Chondrocyte (in vitro differentiated cells): ENCODE measurements at regions not wholly inside any gene's neighbourhood (a gene's known extent, or its start where the extent isn't known, plus 50 kb on each side); places are given as distances from the start of the nearest gene placed in this dataset.
"Not testable (repeated sequence)": the region's sequence is repeated elsewhere in the genome, so short reads cannot be mapped to it uniquely, and the experiment has no call there.

Source experiments
- DNase-seq: peaks from one replicate; pipeline ENCODE4 v3.0.0; 2021; ENCODE audit warnings: mixed read lengths, low spot score
- H3K27ac Mint-ChIP-seq: one replicate; pipeline ENCODE4 v1.8.0; 2021; ENCODE audit warnings: mild to moderate bottlenecking, moderate library complexity, mixed read lengths; ENCODE audit not compliant: unreplicated experiment
- H3K27me3 Mint-ChIP-seq: 2 replicates; pipeline ENCODE4 v1.8.0; 2021; ENCODE audit warnings: low read depth, mixed read lengths
- H3K36me3 Mint-ChIP-seq: 2 replicates; pipeline ENCODE4 v1.8.0; 2021; ENCODE audit warnings: low read depth, mixed read lengths
- H3K4me1 Mint-ChIP-seq: 2 replicates; pipeline ENCODE4 v1.8.0; 2021; ENCODE audit warnings: low read depth, mild to moderate bottlenecking, mixed read lengths
- H3K4me3 Mint-ChIP-seq: one replicate; pipeline ENCODE4 v1.8.0; 2021; ENCODE audit warnings: mild to moderate bottlenecking, moderate library complexity, mixed read lengths; ENCODE audit not compliant: unreplicated experiment
- H3K9me3 Mint-ChIP-seq: 2 replicates; pipeline ENCODE4 v1.8.0; 2021; ENCODE audit warnings: low read depth, mixed read lengths
- TF ChIP-seq, protein P1 (sequence below): fragments of 200-600 bp; sonication (generic); IDR thresholded peaks from 2 replicates; pipeline ENCODE4 v1.5.0; 2021; ENCODE audit warnings: antibody characterized with exemption, mild to moderate bottlenecking, moderate library complexity

DNA sequence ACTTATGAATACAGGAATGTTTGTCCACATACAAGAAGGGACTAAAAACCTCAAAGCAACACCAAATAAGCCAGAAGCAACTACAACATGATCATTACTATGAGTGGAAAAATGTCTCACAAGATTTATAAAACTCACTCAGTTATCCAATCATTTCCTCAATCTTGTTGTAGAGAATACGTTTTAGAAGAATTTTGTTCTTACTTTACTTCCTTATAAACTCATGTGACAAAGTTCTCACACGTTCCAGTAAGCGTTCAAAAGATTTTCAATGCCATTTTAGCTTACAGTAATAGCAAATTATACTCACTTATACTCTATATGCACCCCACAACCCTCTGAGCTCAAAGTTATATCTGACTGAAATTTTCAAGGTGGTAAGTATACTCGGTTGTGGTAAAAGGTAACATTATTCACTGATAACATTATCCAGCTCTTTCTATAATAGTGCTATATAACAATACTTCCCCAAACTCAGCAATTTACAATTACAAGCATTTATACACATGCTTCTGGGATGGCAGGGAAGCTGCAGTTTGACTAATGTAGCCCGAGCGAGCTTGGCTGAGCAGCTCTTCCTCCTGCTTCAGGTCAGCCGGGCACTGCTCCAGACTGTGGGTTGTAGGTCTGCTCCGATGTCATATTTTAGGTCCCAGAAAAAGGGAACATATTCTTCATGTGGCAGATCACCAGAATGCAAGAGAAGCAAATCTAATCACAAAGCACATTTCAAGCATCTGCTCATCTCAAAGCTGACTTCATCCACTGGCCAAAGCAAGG, 226.3 kb downstream of the RCHY1 start:
- DNase-seq = no peak
- Mint-ChIP-seq H3K27ac (no peak overlapping the region), H3K36me3 (no peaks in the 10 kb centered on the region), H3K4me3 (no peak overlapping the region), H3K27me3 (peaks cover 7% of the 10 kb centered on the region), H3K9me3 (peaks cover 4% of the 10 kb centered on the region), H3K4me1 (no peaks in the 10 kb centered on the region)
- TF ChIP-seq, protein P1, sequence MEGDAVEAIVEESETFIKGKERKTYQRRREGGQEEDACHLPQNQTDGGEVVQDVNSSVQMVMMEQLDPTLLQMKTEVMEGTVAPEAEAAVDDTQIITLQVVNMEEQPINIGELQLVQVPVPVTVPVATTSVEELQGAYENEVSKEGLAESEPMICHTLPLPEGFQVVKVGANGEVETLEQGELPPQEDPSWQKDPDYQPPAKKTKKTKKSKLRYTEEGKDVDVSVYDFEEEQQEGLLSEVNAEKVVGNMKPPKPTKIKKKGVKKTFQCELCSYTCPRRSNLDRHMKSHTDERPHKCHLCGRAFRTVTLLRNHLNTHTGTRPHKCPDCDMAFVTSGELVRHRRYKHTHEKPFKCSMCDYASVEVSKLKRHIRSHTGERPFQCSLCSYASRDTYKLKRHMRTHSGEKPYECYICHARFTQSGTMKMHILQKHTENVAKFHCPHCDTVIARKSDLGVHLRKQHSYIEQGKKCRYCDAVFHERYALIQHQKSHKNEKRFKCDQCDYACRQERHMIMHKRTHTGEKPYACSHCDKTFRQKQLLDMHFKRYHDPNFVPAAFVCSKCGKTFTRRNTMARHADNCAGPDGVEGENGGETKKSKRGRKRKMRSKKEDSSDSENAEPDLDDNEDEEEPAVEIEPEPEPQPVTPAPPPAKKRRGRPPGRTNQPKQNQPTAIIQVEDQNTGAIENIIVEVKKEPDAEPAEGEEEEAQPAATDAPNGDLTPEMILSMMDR = no peak

DNA sequence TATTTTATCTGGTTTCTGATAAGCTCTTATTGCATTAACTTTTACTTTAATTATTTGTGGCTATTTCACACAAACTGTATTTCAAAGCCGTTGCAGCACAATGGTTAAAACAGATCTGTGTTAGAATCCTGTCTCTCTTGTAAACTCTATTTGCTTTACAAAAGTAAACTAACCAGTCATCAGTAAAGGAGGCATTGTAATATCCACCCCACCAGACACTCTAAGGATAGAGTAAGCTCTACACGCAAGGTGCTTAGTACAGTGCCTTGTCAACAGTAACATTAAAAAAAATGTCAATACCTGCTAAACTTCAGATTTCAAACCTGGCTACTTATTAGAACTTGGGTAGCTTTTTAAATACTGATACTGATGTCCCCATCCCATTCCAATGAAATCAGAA, 228.4 kb downstream of the RCHY1 start:
- Mint-ChIP-seq H3K36me3 (no peaks in the 10 kb centered on the region), H3K27me3 (peaks cover 7% of the 10 kb centered on the region), H3K4me3 (no peak overlapping the region), H3K9me3 (no peaks in the 10 kb centered on the region), H3K4me1 (no peaks in the 10 kb centered on the region), H3K27ac (no peak overlapping the region)
- TF ChIP-seq, protein P1 = no peak
- DNase-seq = no peak

DNA sequence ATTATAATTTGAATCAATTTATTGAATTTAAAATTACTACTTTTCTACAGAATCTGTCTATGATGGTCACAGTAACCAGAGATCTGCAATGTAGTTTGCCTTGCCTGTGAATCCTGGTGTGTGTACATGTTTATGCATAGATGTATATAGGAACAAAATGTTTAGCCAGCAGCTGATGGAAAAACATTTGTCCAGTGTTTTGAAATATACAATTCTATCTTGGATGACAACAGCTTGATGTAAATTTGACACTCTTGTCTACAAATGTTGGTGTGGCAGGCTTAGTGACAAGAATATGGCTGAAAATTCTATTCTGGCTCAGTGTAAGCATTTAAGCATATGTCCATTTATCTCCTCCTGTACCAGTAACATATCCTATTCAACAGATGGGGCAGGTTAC, 229.4 kb downstream of the RCHY1 start:
- TF ChIP-seq, protein P1 = no peak
- H3K27ac Mint-ChIP-seq = no peak overlapping the region
- H3K36me3 Mint-ChIP-seq = no peaks in the 10 kb centered on the region
- H3K4me1 Mint-ChIP-seq = no peaks in the 10 kb centered on the region
- no peaks in the 10 kb centered on the region for H3K9me3 Mint-ChIP-seq
- no peak for DNase-seq
- no peak overlapping the region for H3K4me3 Mint-ChIP-seq
- peaks cover 7% of the 10 kb centered on the region for H3K27me3 Mint-ChIP-seq

DNA sequence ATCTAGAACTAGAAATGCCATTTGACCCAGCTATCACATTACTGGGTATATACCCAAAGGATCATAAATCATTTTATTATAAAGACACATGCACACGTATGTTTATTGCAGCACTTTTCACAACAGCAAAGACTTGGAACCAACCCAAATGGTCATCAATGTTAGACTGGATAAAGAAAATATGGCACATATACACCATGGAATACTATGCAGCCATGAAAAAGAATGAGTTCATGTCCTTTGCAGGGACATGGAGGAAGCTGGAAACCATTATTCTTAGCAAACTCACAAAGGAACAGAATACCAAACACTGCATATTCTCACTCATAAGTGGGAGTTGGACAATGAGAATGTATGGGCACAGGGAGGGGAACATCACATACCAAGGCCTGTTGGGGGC, 233.7 kb downstream of the RCHY1 start:
- not testable (repeated sequence) for H3K4me3 Mint-ChIP-seq, H3K4me1 Mint-ChIP-seq, H3K36me3 Mint-ChIP-seq, H3K27ac Mint-ChIP-seq, DNase-seq, H3K9me3 Mint-ChIP-seq
- peaks cover 26% of the 10 kb centered on the region for H3K27me3 Mint-ChIP-seq

DNA sequence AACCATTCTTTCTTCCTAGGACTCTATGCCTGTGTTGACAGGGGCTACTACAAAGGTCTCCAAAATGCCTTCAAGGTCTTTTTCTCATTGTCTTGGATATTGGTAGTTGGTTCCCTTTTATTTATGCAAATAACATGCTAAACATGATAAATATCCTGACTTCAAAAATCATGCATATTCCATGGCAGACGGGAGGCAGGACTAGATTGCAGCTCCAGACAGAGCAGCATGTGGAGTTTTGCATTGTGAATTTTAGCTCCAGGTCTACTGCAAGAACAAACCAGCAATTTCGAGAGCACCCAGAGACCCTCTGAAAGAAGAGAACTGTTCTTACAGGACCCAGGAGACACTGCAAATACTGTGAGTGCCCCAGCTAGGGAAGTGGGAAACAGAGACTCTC, 254.9 kb downstream of the RCHY1 start:
- no peak for DNase-seq
- no peak overlapping the region for H3K27ac Mint-ChIP-seq
- no peak overlapping the region for H3K4me3 Mint-ChIP-seq
- H3K27me3 Mint-ChIP-seq = peaks cover 4% of the 10 kb centered on the region
- TF ChIP-seq, protein P1 = no peak
- H3K4me1 Mint-ChIP-seq = no peaks in the 10 kb centered on the region
- peaks cover 5% of the 10 kb centered on the region for H3K9me3 Mint-ChIP-seq
- H3K36me3 Mint-ChIP-seq = no peaks in the 10 kb centered on the region

DNA sequence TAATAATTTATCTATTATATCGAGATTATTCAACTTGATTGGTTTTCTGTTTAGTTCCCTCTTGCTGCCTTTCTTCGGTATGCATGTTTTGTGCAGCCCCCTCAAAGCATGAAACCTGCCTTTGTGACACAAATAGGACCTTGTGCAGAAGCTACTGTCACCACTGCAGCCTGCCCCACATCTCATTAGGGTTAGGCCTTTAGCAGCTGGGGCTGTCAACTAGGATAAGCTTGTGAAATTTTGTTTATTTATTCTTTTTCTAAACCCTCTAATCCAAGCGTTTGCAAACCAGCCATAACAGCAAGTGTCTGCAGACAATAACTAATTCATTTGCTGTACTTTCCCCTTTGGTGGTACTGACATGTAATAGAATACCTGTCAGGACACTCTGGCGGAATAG, 258.9 kb downstream of the RCHY1 start:
- no peaks in the 10 kb centered on the region for H3K36me3 Mint-ChIP-seq
- H3K9me3 Mint-ChIP-seq = peaks cover 3% of the 10 kb centered on the region
- DNase-seq = no peak
- TF ChIP-seq, protein P1 = no peak
- H3K4me3 Mint-ChIP-seq = no peak overlapping the region
- no peaks in the 10 kb centered on the region for H3K4me1 Mint-ChIP-seq
- H3K27ac Mint-ChIP-seq = no peak overlapping the region
- no peaks in the 10 kb centered on the region for H3K27me3 Mint-ChIP-seq
